Esophagus squamous epithelium (tissue), 5 donors: ENCODE measurements at regions not wholly inside any gene's neighbourhood (a gene's known extent, or its start where the extent isn't known, plus 50 kb on each side); places are given as distances from the start of the nearest gene placed in this dataset.

Source experiments
- DNase-seq: peaks from one replicate; lab custom pipeline; 2025; lab: John Stamatoyannopoulos, UW
- H3K27ac ChIP-seq, 4 donors: fragments of 200-600 bp; sonication (generic); one replicate each; pipeline ENCODE4 v1.5.1; 2016 to 2019; ENCODE audit warnings: mild to moderate bottlenecking in 1 of 4
- H3K27me3 ChIP-seq, 4 donors: fragments of 200-600 bp; sonication (generic); 1 replicate in 3 of 4; 2 replicates in 1 of 4; pipeline versions ENCODE4 v1.5.1 to v1.6.0; 2017 to 2021; ENCODE audit warnings: antibody characterized with exemption in 1 of 4
- H3K36me3 ChIP-seq, 3 donors: fragments of 200-600 bp; sonication (generic); one replicate each; pipeline ENCODE4 v1.5.1; 2016 to 2019
- H3K4me1 ChIP-seq, 3 donors: fragments of 200-600 bp; sonication (generic); one replicate each; pipeline ENCODE4 v1.5.1; 2017 to 2019
- H3K4me3 ChIP-seq, 4 donors: fragments of 200-600 bp; sonication (generic); 1 replicate in 3 of 4; 2 replicates in 1 of 4; pipeline ENCODE4 v1.5.1; 2016 to 2019; ENCODE audit warnings: mild to moderate bottlenecking in 2 of 4, moderate library complexity in 1 of 4
- H3K9me3 ChIP-seq, 3 donors: fragments of 200-600 bp; sonication (generic); one replicate each; pipeline ENCODE4 v1.5.1; 2016 to 2019
- CTCF ChIP-seq, 6 experiments: fragments of 450-650 bp in 4 of 6; fragments of 200-600 bp in 2 of 6; sonication (generic) in 2 of 6; IDR thresholded peaks; one replicate each; pipeline ENCODE4 v1.5.1; 2016 to 2019; ENCODE audit warnings: antibody characterized with exemption in 6 of 6, mild to moderate bottlenecking in 4 of 6, moderate library complexity in 4 of 6
- POLR2A ChIP-seq, 4 donors: fragments of 450-650 bp; IDR thresholded peaks; one replicate each; pipeline ENCODE4 v1.6.1; 2017; ENCODE audit warnings: antibody characterized with exemption in 4 of 4, mild to moderate bottlenecking in 4 of 4, moderate library complexity in 3 of 4
- WGBS, 2 donors: methylation state at CpG; one replicate each; pipeline ENCODE4 v1.1.5; 2018; 5-methylcytosine and 5-hydroxymethylcytosine counted together
- intact Hi-C: fragments of 100-400 bp; cut with DNase I; formaldehyde crosslinking; loops from one replicate; pipeline ENCODE4 v1.15.0; 2022
- donor health status: DM: yes; HTN: yes; CAD: no.

GRCh38 chr5:20648981-20649380 lies 661.0 kb upstream of the CDH18 start:
- Histone ChIP-seq H3K9me3 (no peaks in the 10 kb centered on the region), H3K36me3 (no peaks in the 10 kb centered on the region), H3K4me3 (no peak overlapping the region), H3K4me1 (no peaks in the 10 kb centered on the region), H3K27ac (no peak overlapping the region), H3K27me3 (no peaks in the 10 kb centered on the region)
- intact Hi-C loops, result no loop called here
- TF ChIP-seq POLR2A (IDR thresholded peaks at IDR 0.05) (no peak), CTCF (IDR thresholded peaks at IDR 0.05) (no peak)
- no peak for DNase-seq

GRCh38 chr5:20636686-20637085 lies 648.7 kb upstream of the CDH18 start:
- TF ChIP-seq CTCF (IDR thresholded peaks at IDR 0.05) (no peak), POLR2A (IDR thresholded peaks at IDR 0.05) (no peak)
- intact Hi-C loops, result no loop called here
- H3K4me3 ChIP-seq, result no peak overlapping the region

GRCh38 chr5:20619591-20619990 lies 631.6 kb upstream of the CDH18 start:
- WGBS, 2 donors, result 60 to 64% methylated on average over 3 of the region's 3 CpGs
- no peaks in the 10 kb centered on the region for H3K4me1 ChIP-seq
- no peaks in the 10 kb centered on the region for H3K9me3 ChIP-seq
- H3K36me3 ChIP-seq, result no peaks in the 10 kb centered on the region
- DNase-seq, result no peak
- no peak overlapping the region for H3K4me3 ChIP-seq
- H3K27ac ChIP-seq, result no peak overlapping the region
- H3K27me3 ChIP-seq, result no peaks in the 10 kb centered on the region
- TF ChIP-seq POLR2A (IDR thresholded peaks at IDR 0.05) (no peak), CTCF (IDR thresholded peaks at IDR 0.05) (no peak)
- intact Hi-C loops, result no loop called here

More at GRCh38 chr5:20636686-20637085, 648.7 kb upstream of the CDH18 start:
- H3K36me3 ChIP-seq, result no peaks in the 10 kb centered on the region
- no peak for DNase-seq
- no peaks in the 10 kb centered on the region for H3K4me1 ChIP-seq
- H3K9me3 ChIP-seq, result no peaks in the 10 kb centered on the region
- WGBS, 2 donors, result 18 to 28% methylated on average over 1 of the region's 1 CpG
- no peaks in the 10 kb centered on the region for H3K27me3 ChIP-seq
- H3K27ac ChIP-seq, result no peak overlapping the region

DNA sequence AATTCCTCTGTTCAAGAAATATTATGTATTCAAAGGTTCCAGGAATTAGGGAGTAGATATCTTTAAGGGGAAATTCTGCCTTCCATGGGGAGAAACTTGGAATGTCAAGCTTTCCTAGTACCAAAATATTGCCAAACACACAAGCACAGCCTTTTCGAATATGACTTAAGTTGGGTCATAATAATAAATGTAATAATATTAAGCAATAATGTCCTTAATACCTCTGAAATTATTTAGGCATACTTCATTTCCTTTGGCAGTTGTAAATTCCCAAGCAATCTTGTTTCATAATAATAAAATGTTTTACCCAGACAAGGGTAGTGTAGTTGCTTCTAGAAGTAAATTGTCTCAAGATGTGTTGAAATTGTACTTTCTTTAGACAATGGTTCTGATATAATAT lies 630.3 kb upstream of the CDH18 start:
- intact Hi-C loops, result no loop called here
- TF ChIP-seq CTCF (IDR thresholded peaks at IDR 0.05) (no peak), POLR2A (IDR thresholded peaks at IDR 0.05) (no peak)
- H3K27ac ChIP-seq, result no peak overlapping the region
- H3K9me3 ChIP-seq, result no peaks in the 10 kb centered on the region
- no peaks in the 10 kb centered on the region for H3K27me3 ChIP-seq
- H3K4me3 ChIP-seq, result no peak overlapping the region
- no peaks in the 10 kb centered on the region for H3K4me1 ChIP-seq
- no peak for DNase-seq
- WGBS, 2 donors, result 58 to 73% methylated on average over 1 of the region's 1 CpG
- H3K36me3 ChIP-seq, result no peaks in the 10 kb centered on the region

GRCh38 chr5:20617841-20618240 lies 629.8 kb upstream of the CDH18 start:
- DNase-seq, result no peak
- no peaks in the 10 kb centered on the region for H3K36me3 ChIP-seq
- H3K27me3 ChIP-seq, result no peaks in the 10 kb centered on the region
- intact Hi-C loops, result no loop called here
- WGBS, 2 donors, result 40 to 46% methylated on average over 3 of the region's 3 CpGs
- no peak overlapping the region for H3K27ac ChIP-seq
- no peaks in the 10 kb centered on the region for H3K9me3 ChIP-seq
- H3K4me1 ChIP-seq, result no peaks in the 10 kb centered on the region
- no peak overlapping the region for H3K4me3 ChIP-seq
- TF ChIP-seq POLR2A (IDR thresholded peaks at IDR 0.05) (no peak), CTCF (IDR thresholded peaks at IDR 0.05) (no peak)
